MM.1S (cell line): ENCODE measurements at regions not wholly inside any gene's neighbourhood (a gene's known extent, or its start where the extent isn't known, plus 50 kb on each side); places are given as distances from the start of the nearest gene placed in this dataset.
"Not testable (repeated sequence)": the region's sequence is repeated elsewhere in the genome, so short reads cannot be mapped to it uniquely, and the experiment has no call there.

ENCODE experiments used
- CTCF ChIP-seq: fragments of 300-600 bp; sonication (generic); IDR thresholded peaks from 2 replicates; pipeline ENCODE4 v1.5.1; 2016; ENCODE audit warnings: antibody characterized with exemption, low read length, mixed read lengths
- EZH2 ChIP-seq: fragments of 300-600 bp; sonication (generic); optimal IDR thresholded peaks from 2 replicates; pipeline ENCODE3; 2017; ENCODE audit warnings: low read depth, mild to moderate bottlenecking, antibody characterized with exemption, low read length, mixed read lengths
- EZH2phosphoT487 ChIP-seq: fragments of 300-600 bp; sonication (generic); IDR thresholded peaks from 2 replicates; pipeline ENCODE4 v1.6.1; 2018; ENCODE audit warnings: antibody characterized with exemption, low read length

GRCh38 chr12:131447636-131448035, 263.3 kb upstream of the SFSWAP start:
- TF ChIP-seq CTCF, EZH2, EZH2phosphoT487: not testable (repeated sequence)
